Stimulated activated CD4-positive, alpha-beta T cell treated with anti-CD3 and anti-CD28 coated beads, Interleukin-12 subunit alpha, Interleukin-12 subunit beta, amount 100 ng/mL, for 24 hours (primary cell): ENCODE measurements at regions not wholly inside any gene's neighbourhood (a gene's known extent, or its start where the extent isn't known, plus 50 kb on each side); places are given as distances from the start of the nearest gene placed in this dataset.

Experiments used
- DNase-seq, 2 experiments: peaks; one replicate each; pipeline ENCODE4 v3.0.0-alpha.2; 2020; ENCODE audit warnings: low read depth in 2 of 2

DNA sequence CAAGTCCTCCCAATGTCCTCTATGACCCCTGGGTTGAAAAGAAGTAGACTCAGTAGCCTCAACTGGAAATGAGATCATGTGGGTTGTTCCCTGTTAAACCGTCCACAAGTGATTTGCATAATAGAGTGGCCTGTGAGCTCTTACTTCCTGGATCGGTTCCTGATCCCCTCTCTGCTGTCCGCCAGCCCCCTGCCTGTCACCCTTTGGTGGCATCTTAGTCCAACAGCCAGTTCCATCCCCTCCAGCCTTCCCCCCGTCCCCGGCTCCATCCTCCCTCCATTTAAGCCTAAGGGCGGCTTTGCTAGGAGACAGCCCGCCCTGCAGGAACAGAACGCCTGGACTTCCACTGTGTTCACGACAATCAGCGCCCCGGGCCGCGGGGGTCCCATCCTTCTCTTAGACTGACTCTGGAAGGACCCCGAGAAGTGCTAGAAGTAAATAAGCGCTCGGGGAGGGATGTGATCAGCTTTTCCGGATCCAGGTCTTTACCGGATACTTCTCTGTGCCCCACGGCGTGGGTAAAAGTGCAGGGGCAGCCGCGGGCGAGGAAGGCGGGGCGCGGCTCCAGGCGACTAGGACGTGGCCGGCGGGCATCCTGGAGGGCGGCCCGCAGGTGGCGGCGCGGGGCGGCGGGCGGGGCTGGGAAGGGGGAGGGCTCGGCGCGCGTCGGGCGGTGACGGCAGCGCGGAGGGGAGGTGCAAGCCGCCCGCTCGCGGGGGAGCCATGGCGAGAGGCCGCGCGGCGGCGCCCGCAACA is 51.2 kb upstream of the ULK4 start:
- peak; percentile 62 to 70 for DNase-seq

DNA sequence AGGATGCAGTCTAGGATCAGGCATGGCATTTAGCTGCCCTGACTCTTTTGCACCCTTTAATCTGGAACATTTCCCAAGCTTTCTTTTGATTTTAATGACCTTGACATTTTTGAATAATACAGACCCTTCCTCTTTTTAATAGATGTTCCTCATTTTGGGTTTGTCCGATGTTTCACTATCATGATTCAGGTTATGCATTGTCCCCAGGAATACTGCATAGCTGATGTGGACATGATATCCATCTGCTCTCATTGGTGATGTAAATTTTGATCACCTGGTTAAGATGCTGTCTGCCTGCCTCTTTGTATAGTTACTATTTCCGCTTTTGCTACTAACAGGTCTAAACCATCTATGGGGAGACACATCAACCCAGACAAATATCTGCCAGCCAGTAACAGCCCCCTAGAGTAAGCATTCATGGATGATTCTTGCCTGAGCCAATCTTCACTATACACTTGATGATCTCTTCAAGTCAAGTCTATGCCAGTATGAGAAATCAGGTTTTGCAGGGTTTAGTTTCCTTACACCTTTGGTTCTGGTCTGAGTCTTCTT is 50.6 kb upstream of the ULK4 start:
- DNase-seq = no peak
